Retinal pigment epithelial cell (primary cell): ENCODE measurements at regions not wholly inside any gene's neighbourhood (a gene's known extent, or its start where the extent isn't known, plus 50 kb on each side); places are given as distances from the start of the nearest gene placed in this dataset.
"Not testable (repeated sequence)": the region's sequence is repeated elsewhere in the genome, so short reads cannot be mapped to it uniquely, and the experiment has no call there.

Experiments used
- DNase-seq: peaks from one replicate; pipeline ENCODE4 v3.0.0-alpha.2; 2010; ENCODE audit warnings: low read depth
- H3K4me3 ChIP-seq: 2 replicates; pipeline ENCODE4 v1.5.1; 2011; ENCODE audit warnings: mild to moderate bottlenecking, low read length, control low read depth, moderate library complexity
- CTCF ChIP-seq: conservative IDR thresholded peaks from 2 replicates; pipeline ENCODE4 v1.5.1; 2011; ENCODE audit warnings: low read depth, low read length, control low read depth, inconsistent platforms

GRCh38 chr12:127170226-127171180 is 1096.5 kb upstream of the TMEM132C start:
- H3K4me3 ChIP-seq = no peak overlapping the region
- no peak for TF ChIP-seq CTCF
- no peak for DNase-seq

GRCh38 chr12:127172861-127173260 is 1094.1 kb upstream of the TMEM132C start:
- H3K4me3 ChIP-seq = no peak overlapping the region
- DNase-seq = no peak
- no peak for TF ChIP-seq CTCF

GRCh38 chr12:127173971-127174370 is 1093.0 kb upstream of the TMEM132C start:
- DNase-seq, H3K4me3 ChIP-seq: not testable (repeated sequence)

DNA sequence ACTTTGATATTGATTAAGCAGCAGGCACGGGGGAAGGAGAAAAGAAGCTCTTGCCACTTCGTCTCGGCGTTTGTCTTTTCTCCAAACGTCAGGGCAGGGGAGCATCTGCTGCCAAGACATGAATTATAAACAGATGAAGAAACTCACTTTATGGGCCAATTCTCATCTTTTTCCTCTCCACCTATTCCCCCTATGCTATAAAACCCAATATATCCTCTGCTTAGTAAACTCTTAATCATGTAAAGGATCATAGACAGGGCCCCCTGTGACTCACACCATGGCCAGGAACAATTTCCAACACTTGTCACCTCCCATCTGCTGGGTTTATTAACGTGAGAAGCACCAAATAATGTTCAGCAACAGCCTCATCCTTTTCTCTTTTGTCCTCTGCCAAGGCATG is 1092.1 kb upstream of the TMEM132C start:
- TF ChIP-seq CTCF = no peak
- DNase-seq = no peak

DNA sequence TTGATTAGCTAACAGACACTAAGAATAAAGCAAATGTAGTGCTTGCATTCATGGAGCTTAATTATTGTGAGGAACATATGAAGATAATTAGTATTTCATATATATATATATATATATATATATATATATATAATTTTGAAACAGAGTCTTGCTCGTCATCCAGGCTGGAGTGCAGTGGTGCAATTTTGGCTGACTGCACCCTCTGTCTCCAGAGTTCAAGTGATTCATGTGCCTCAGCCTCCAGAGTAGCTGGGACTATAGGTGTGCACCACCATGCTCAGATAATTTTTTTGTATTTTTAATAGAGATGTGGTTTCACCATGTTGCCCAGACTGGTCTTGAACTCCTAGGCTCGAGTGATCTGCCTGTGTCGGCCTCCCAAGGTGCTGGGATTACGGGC is 1091.6 kb upstream of the TMEM132C start:
- TF ChIP-seq CTCF = no peak
- DNase-seq = no peak
- H3K4me3 ChIP-seq = no peak overlapping the region

More for the DNA sequence above, 1092.1 kb upstream of the TMEM132C start:
- H3K4me3 ChIP-seq = no peak overlapping the region

DNA sequence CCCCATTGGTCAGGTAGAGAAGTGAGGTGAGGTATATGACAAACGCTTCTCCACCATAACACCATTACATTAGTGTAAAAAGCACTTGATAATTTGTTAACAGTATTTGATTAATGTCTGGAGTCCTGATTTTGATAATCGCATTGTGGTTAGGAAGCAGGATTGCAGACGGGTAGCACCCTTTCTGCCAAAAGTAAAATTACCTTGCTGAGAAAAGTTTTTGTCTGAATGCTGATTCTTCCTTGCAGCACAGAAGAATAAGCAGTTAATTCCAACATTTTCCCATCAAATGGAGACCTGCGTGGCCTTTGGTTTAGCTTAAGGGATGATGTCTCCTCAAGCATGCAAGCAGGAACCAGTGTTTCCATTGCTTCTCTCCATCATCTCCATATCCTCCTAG is 1090.2 kb upstream of the TMEM132C start:
- DNase-seq = no peak
- H3K4me3 ChIP-seq = no peak overlapping the region
- TF ChIP-seq CTCF = no peak

- no peak overlapping the region for H3K4me3 ChIP-seq
- no peak for DNase-seq
- TF ChIP-seq CTCF = no peak
Observed at GRCh38 chr12:127178052-127178451, 1088.9 kb upstream of the TMEM132C start.
